Prostate gland (tissue), 2 donors: ENCODE measurements at regions not wholly inside any gene's neighbourhood (a gene's known extent, or its start where the extent isn't known, plus 50 kb on each side); places are given as distances from the start of the nearest gene placed in this dataset.

Source experiments
- DNase-seq: peaks from one replicate; pipeline ENCODE4 v3.0.0-alpha.2; 2019; ENCODE audit warnings: low spot score
- H3K27ac ChIP-seq, 2 donors: fragments of 200-600 bp; sonication (generic); 2 replicates each; pipeline ENCODE4 v1.5.1; 2017 to 2019
- H3K27me3 ChIP-seq: fragments of 200-600 bp; sonication (generic); replicated peaks from 2 replicates; pipeline ENCODE4 v1.5.1; 2019; ENCODE audit not compliant: insufficient read depth
- H3K36me3 ChIP-seq, 2 donors: fragments of 200-600 bp; sonication (generic); 1 replicate in 1 of 2; 2 replicates in 1 of 2; pipeline versions ENCODE4 v1.5.1 to v1.8.1; 2017 to 2019
- H3K4me1 ChIP-seq: fragments of 200-600 bp; sonication (generic); replicated peaks from 2 replicates; pipeline ENCODE4 v1.5.1; 2019
- H3K4me3 ChIP-seq, 2 donors: fragments of 200-600 bp; sonication (generic); 2 replicates each; pipeline ENCODE4 v1.5.1; 2017 to 2019
- H3K9me3 ChIP-seq: fragments of 200-600 bp; sonication (generic); 2 replicates; pipeline ENCODE4 v1.5.1; 2017
- CTCF ChIP-seq, 4 experiments: fragments of 200-600 bp in 2 of 4; fragments of 450-650 bp in 2 of 4; sonication (generic) in 2 of 4; IDR thresholded peaks; 1 replicate in 3 of 4; 2 replicates in 1 of 4; pipeline ENCODE4 v1.5.1; 2016 to 2019; ENCODE audit warnings: antibody characterized with exemption in 4 of 4, mild to moderate bottlenecking in 2 of 4, moderate library complexity in 2 of 4
- POLR2A ChIP-seq: fragments of 450-650 bp; IDR thresholded peaks from one replicate; pipeline ENCODE4 v1.6.1; 2016; ENCODE audit warnings: antibody characterized with exemption, mild to moderate bottlenecking
- POLR2AphosphoS5 ChIP-seq: sonication (generic); formaldehyde crosslinking; IDR thresholded peaks from one replicate; pipeline ENCODE4 v1.6.1; 2017; ENCODE audit warnings: antibody characterized with exemption
- WGBS: methylation state at CpG from one replicate; pipeline ENCODE4 v1.1.5; 2018; 5-methylcytosine and 5-hydroxymethylcytosine counted together
- intact Hi-C: fragments of 100-400 bp; cut with DNase I; formaldehyde crosslinking; loops from one replicate; pipeline ENCODE4 v1.14.2; 2022

GRCh38 chr11:23957314-23957713, 539.5 kb upstream of the LUZP2 start:
- intact Hi-C loops, result no loop called here
- Histone ChIP-seq H3K4me1 (no peaks in the 10 kb centered on the region), H3K36me3 (no peaks in the 10 kb centered on the region), H3K4me3 (no peak overlapping the region), H3K27me3 (no peaks in the 10 kb centered on the region), H3K9me3 (no peaks in the 10 kb centered on the region), H3K27ac (no peak overlapping the region)
- TF ChIP-seq POLR2A (no peak), CTCF (IDR thresholded peaks at IDR 0.05) (no peak)
- no peak for DNase-seq
- WGBS, result 67% methylated on average over 4 of the region's 4 CpGs

GRCh38 chr11:23959462-23959861, 537.4 kb upstream of the LUZP2 start:
- H3K9me3 ChIP-seq, result no peaks in the 10 kb centered on the region
- no peak for TF ChIP-seq POLR2A
- TF ChIP-seq POLR2AphosphoS5, result no peak
- TF ChIP-seq CTCF (IDR thresholded peaks at IDR 0.05), result no peak
- WGBS, result 50% methylated on average over 3 of the region's 3 CpGs
- intact Hi-C loops, result no loop called here
- no peaks in the 10 kb centered on the region for H3K27me3 ChIP-seq
- no peak overlapping the region for H3K27ac ChIP-seq
- DNase-seq, result no peak
- H3K4me3 ChIP-seq, result no peak overlapping the region
- H3K36me3 ChIP-seq, result no peaks in the 10 kb centered on the region
- H3K4me1 ChIP-seq, result no peaks in the 10 kb centered on the region

GRCh38 chr11:23961503-23962338, 535.1 kb upstream of the LUZP2 start:
- DNase-seq, result no peak
- intact Hi-C loops, result no loop called here

GRCh38 chr11:23973244-23973643, 523.6 kb upstream of the LUZP2 start:
- WGBS, result 35% methylated on average over 2 of the region's 2 CpGs
- H3K36me3 ChIP-seq, result no peaks in the 10 kb centered on the region
- TF ChIP-seq POLR2AphosphoS5 (no peak), POLR2A (no peak), CTCF (IDR thresholded peaks at IDR 0.05) (no peak)
- no peak overlapping the region for H3K27ac ChIP-seq
- H3K4me3 ChIP-seq, result no peak overlapping the region
- DNase-seq, result no peak
- intact Hi-C loops, result no loop called here
- H3K27me3 ChIP-seq, result no peaks in the 10 kb centered on the region
- H3K4me1 ChIP-seq, result no peaks in the 10 kb centered on the region
- no peaks in the 10 kb centered on the region for H3K9me3 ChIP-seq

More at GRCh38 chr11:23961503-23962338, 535.1 kb upstream of the LUZP2 start:
- Histone ChIP-seq H3K27me3 (no peaks in the 10 kb centered on the region), H3K36me3 (no peaks in the 10 kb centered on the region), H3K27ac (no peak overlapping the region), H3K9me3 (no peaks in the 10 kb centered on the region), H3K4me3 (no peak overlapping the region), H3K4me1 (no peaks in the 10 kb centered on the region)
- 92% methylated on average over 20 of the region's 20 CpGs for WGBS
- TF ChIP-seq CTCF (IDR thresholded peaks at IDR 0.05) (no peak), POLR2AphosphoS5 (no peak), POLR2A (no peak)

GRCh38 chr11:23974051-23974450, 522.8 kb upstream of the LUZP2 start:
- Histone ChIP-seq H3K27ac (no peak overlapping the region), H3K4me1 (no peaks in the 10 kb centered on the region), H3K4me3 (no peak overlapping the region), H3K27me3 (no peaks in the 10 kb centered on the region), H3K9me3 (no peaks in the 10 kb centered on the region), H3K36me3 (no peaks in the 10 kb centered on the region)
- no peak for TF ChIP-seq CTCF (IDR thresholded peaks at IDR 0.05)
- TF ChIP-seq POLR2AphosphoS5, result no peak
- TF ChIP-seq POLR2A, result no peak
- WGBS, result 52% methylated on average over 3 of the region's 3 CpGs
- no peak for DNase-seq
- intact Hi-C loops, result no loop called here
